Fibroblast of peridontal ligament (primary cell): ENCODE measurements at regions not wholly inside any gene's neighbourhood (a gene's known extent, or its start where the extent isn't known, plus 50 kb on each side); places are given as distances from the start of the nearest gene placed in this dataset.
"Not testable (repeated sequence)": the region's sequence is repeated elsewhere in the genome, so short reads cannot be mapped to it uniquely, and the experiment has no call there.

Experiments used
- DNase-seq: peaks from one replicate; pipeline ENCODE4 v3.0.0-alpha.2; 2010; ENCODE audit errors: extremely low read depth

DNA sequence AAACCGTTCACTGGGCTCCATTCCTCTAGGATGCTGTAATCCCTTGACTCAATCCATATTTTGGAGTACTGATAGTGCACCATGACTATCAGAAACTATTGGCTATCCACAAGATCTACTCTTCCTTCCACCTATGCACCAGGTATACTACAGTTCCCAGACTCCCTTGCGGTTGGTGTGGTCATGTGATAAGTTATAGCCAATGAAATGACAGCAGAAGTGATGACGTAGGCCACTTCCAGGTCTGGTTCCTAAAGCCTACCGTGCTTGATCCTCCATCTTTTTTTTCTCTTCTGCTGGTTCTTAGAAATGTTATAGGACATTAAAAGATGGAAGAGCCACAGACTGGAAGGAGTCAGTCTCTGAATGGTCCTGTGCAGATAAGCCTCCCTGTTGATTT lies 278.8 kb upstream of the C16orf82 start:
- no peak for DNase-seq

DNA sequence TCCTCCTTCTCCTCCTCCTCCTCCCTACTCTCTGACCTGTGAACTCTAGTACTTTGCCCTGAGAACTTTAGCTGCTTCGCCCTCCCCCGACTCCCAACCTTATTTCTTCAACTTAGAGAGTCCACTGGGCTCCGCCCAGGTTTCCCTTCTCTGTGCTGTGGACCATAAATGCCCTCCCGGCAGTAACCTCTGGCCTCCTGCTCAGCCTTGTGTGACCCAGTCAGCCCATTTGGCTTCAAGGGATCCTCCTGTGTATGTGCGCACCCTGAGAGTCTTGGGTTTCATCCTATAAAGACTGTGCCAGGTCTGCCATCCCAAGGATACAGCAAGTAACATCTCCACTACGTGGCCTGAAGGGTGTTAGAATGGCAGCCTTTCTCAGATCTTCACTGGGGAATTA lies 275.6 kb upstream of the C16orf82 start:
- DNase-seq: no peak

DNA sequence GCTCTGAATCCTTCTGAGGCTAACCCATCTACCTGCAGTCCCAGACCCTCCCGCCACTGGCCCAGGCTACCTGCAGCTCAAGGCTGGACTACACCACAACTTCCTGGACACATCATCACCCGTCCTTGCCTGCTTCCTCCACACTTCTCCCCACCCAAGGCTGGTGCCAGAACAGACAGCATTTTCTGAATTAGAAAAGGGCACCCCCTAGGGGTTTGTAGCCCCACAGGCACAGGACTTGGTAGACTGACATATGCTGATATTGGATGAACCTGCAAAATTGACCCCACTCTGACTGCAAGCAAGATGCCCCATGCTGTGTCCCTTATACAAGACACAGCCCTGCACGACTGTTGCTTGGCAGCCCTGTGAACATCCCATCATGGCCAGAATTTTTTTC lies 271.5 kb upstream of the C16orf82 start:
- DNase-seq: no peak

DNA sequence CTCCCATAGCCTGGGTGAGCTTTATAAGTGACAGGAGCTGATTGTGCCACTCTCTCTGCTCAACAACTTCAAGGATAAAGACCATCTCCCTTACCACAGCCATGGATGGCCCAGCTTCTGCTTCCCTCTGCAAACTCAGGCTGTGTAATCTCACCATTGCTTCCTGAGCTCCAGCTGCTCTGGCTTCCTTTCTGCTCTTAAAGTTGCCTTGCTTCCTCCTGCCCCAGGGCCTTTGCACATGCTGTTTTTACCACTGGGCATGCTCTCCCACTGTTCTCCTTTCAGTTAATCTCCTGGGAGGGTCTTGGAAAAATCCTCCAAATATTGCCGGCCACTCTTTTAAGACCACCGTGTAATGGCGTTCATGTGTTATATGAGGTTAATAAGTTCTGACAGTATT lies 265.1 kb upstream of the C16orf82 start:
- DNase-seq: no peak

GRCh38 chr16:26802440-26802839 lies 264.3 kb upstream of the C16orf82 start:
- no peak for DNase-seq

DNA sequence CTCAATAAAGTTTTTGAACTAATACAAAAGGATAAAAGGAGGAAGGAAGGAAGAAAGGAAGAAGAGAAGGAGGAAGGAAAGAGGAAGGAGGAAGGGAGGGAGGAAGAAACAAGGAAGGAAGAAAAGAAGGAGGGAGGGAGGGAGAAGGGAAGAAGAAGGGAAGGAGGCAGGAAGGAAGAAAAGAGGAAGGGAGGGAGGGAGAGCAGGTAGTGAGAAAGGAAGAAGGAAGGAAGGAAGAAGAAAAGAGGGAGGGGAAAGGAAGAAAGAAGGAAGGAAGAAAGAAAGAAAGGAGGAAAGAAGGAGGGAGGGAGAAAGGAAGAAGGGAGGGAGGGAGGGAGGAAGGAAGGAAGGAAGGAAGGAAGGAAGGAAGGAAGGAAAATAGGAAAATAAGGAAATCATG lies 263.8 kb upstream of the C16orf82 start:
- DNase-seq: no peak

DNA sequence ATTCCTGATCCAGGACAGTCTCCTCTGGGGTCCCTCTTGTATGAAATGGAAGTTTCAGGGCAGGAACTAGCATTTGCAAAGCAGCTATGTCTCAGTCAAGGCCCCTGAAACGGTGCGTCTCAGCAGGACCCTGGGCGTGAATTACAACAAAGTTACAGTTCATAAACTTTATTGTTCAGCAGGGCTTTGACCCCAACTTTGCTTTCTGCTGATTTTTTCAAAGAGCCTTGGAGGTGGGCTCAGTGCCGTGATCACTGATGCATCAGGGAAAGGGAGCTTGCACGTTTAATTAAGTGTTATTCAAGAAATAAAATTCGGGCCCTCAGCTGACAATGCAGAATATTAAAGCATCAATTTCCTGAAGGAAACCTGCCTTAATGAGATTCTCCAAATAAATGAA lies 260.1 kb upstream of the C16orf82 start:
- DNase-seq: no peak

- no peak for DNase-seq
Observed at GRCh38 chr16:26809461-26809860, 257.3 kb upstream of the C16orf82 start.

GRCh38 chr16:26816266-26816665 lies 250.5 kb upstream of the C16orf82 start:
- no peak for DNase-seq

GRCh38 chr16:26816885-26817571 lies 249.7 kb upstream of the C16orf82 start:
- no peak for DNase-seq

GRCh38 chr16:26818393-26818792 lies 248.3 kb upstream of the C16orf82 start:
- DNase-seq: no peak

DNA sequence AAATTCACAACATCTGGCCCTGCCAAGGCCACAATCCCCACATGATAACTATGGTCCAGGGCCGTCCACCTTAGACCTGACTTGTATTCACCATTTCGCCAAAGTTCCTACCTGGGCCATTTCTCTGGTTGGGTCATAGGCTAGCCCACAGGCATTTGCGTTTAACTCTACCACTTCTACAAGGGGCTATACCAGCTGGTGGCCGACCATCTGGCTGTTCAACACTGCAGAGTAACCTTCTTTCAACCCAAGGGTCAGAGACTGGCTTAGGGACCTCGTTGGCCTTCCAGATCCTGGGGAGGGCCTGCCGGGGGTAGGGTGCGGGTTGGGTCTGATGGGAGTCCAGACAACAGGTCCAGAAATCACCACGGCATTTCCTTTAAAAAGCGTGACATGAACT lies 242.3 kb upstream of the C16orf82 start:
- DNase-seq: no peak

GRCh38 chr16:26826500-26826899 lies 240.2 kb upstream of the C16orf82 start:
- no peak for DNase-seq

GRCh38 chr16:26827386-26827785 lies 239.3 kb upstream of the C16orf82 start:
- no peak for DNase-seq

- no peak for DNase-seq
Observed at GRCh38 chr16:26830428-26831127, 236.1 kb upstream of the C16orf82 start.

DNA sequence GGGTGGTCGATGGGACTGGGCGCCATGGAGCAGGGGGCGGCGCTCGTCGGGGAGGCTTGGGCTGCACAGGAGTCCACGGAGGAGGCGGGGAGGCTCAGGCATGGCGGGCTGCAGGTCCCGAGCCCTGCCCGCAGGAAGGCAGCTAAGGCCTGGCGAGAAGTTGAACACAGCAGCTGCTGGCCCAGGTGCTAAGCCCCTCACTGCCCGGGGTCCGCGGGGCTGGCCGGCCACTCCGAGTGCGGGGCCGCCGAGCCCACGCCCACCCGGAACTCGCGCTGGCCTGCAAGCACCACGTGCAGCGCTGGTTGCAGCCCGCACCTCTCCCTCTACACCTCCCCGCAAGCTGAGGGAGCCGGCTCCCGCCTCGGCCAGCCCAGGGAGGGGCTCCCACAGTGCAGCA lies 230.6 kb upstream of the C16orf82 start:
- DNase-seq: not testable (repeated sequence)

- no peak for DNase-seq
Observed at GRCh38 chr16:26838931-26839330, 227.8 kb upstream of the C16orf82 start.

GRCh38 chr16:26840691-26841090 lies 226.0 kb upstream of the C16orf82 start:
- no peak for DNase-seq

DNA sequence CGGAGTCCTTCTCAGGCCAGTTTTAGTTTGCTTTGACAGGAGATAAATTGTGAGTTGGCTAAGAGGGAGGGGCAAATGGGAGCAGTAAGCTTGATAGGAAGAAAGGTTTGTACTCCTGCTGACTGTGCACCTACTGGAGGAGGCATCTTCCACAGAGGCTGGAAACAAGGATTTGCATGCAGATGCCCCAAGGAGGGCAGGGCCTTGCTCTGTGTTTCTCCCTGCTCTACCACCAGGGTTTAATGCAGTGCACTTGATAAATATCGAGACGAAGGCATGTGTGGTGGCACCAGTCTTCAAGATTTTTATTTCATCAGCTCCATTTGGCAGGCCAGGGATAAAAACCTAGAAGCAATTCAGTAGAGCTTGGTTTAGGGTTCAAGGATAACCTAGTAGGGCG lies 210.5 kb upstream of the C16orf82 start:
- DNase-seq: no peak

- no peak for DNase-seq
Observed at GRCh38 chr16:26856791-26857190, 209.9 kb upstream of the C16orf82 start.

- DNase-seq: no peak
Observed at GRCh38 chr16:26857371-26857770, 209.4 kb upstream of the C16orf82 start.

GRCh38 chr16:26860506-26860905 lies 206.2 kb upstream of the C16orf82 start:
- DNase-seq: no peak

DNA sequence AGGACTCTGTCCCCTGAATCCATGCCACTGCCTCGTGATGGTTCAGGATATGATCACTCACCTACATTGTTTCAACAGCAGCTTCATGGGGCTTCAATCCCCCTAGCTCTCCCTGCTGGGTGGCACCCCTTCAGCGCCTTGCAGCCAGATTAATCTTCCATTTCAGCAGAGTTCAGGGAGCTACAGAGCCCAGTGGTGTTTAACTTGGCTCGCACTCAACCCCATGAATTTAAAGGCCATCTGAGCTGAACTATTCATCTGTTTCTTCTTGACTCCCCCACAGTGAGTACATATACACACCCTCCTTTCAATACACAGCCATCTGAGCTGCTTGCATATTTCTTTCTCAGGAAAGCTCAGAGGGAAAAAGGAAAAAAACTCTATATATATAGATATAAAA lies 202.8 kb upstream of the C16orf82 start:
- no peak for DNase-seq

- DNase-seq: not testable (repeated sequence)
Observed at GRCh38 chr16:26874318-26874717, 192.4 kb upstream of the C16orf82 start.
